ENCODE measurements at regions not wholly inside any gene's neighbourhood (a gene's known extent, or its start where the extent isn't known, plus 50 kb on each side); places are given as distances from the start of the nearest gene placed in this dataset.
"Not testable (repeated sequence)": the region's sequence is repeated elsewhere in the genome, so short reads cannot be mapped to it uniquely, and the experiment has no call there.

DNA sequence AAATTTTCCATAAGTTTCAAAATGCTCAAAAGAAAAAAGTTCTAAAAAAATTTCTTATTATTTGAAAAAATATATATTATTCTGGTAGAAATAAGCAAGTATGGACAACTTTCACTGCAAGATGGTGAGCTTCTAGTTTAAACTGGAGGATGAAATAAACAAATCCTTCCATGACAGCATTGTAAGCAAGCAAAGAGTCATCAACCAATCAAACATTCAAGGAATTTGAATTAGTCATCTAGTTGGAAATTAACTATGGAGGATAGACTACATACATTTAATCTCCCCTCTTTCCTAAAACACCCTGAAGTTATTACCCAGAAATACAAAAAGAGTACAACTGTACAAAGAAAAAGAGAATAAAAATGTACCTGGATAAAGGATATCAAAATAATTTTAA, 51.0 kb upstream of the IRX5 start:
- no peak for DNase-seq

DNA sequence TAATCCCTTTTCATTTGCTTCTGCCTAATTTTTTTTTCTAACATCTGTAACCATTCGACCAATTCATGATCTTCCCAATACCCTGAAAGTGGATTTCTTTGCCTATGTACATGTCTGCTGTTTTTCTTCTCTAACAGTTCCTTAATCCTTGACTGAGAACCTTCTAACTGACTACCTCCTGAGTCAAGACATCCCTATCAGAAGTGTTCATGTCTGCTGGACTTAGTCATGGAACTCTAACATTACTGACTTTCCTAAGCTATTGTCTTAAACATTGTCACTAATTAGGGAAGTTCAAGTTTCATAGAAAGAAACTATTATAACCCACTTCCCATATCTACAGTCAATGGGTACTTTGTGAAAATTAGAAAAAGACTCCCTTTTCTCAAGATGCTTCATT, 52.4 kb upstream of the IRX5 start:
- no peak for DNase-seq

DNA sequence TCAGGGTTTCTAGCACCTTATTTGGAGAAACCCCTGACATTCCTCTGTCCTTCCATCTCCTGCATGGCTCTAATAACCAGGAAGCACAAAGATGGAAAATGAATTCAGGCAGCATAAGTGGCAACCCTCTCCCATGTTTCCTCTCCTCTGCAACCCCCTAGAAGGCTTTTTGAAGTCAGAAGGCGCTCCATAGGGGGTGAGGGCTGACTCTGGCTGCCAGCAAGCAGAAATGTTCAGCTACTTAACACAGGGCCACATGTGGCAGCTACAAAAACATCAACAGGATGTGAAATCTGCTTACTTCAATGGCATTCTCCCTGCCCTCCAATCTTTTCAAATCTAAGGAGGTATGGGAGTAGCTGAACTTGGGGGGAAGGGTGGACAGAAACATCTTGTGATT, 55.2 kb upstream of the IRX5 start:
- no peak for DNase-seq

DNA sequence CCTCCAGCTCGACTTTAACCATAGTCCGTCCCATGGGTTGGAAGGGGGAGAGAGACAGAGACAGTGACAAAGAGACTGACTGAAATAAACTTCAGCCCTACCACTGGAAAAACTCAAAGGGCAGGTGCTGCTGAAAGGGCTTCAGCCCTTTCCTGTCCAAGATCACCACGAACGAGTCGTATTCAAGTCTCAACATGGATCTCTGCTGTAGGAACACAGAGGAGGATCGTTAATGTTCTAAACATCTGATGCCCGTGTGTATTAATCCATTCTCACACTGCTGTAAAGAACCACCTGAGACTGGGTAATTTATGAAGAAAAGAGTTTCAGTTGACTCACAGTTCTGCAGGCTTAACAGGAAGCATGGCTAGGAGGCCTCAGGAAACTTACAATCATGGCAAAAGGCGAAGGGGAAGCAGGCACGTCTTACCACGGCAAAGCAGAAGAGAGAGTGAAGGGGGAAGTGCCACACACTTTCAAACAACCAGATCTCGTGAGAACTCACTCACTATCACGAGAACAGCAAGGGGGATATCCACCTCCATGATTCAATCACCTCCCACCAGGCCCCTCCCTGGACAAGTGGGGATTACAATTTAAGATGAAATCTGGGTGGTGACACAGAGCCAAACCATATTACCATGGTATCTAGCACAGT, 56.8 kb upstream of the IRX5 start:
- not testable (repeated sequence) for DNase-seq

DNA sequence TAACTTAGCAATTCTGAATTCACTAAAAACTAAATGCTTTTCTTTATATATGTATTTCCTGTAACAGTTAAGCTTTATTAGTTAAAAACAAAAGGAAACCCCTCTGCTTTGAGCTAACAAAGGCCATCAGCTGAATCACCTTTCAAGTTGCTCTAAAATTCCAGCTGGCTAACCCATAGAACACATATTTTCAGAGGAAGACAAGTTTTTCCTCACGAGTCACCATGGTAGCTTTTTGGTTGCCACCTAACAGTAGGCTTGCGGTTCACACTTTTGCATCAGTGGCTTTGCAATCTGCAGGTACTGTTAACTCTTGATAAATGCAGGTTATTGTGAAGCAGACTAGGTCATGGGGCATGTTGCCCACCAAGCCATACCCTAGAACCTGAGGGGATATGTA, 57.6 kb upstream of the IRX5 start:
- no peak for DNase-seq

DNA sequence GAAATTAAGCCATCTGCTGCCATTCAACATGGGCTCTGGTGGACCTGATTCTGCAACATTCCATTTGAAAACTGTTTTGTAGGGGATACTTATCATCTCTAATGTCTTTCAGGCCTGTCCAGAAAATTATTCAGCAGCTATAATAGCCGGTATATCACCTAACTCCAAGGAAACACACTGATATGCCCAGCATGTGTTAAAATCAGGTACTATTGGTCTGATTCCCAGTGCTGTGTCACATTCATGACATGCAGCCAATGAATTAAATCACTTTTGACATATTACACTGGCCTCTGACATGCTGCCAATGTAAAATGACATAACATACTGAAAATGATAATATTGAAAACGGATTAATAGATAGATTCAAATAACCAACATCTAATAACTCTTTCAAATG, 60.5 kb upstream of the IRX5 start:
- DNase-seq = no peak

DNA sequence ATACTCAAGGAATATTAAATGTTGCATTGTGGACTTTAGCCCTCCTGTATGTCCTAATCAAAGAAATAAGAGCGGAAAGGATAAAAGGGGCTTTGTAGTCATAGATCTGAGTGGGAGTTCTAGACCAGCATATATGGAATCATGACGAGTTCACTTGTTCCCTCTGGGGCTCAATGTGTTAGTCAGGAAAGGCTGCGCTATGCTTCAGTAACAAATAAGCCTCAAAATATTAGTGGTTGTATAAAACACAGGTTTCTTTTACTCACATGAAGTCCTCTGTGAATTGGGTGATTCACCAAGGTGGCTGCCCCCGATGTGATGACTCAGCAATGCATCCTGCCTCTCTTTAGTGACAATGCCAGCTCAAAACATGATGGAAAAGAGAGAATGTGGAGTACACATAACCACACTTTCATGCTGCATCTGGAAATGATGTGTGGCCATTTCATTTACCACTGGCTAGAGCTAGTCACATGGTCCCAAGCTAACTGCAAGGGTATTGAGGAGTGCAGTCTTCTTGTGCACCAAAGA, 63.3 kb upstream of the IRX5 start:
- DNase-seq = no peak

DNA sequence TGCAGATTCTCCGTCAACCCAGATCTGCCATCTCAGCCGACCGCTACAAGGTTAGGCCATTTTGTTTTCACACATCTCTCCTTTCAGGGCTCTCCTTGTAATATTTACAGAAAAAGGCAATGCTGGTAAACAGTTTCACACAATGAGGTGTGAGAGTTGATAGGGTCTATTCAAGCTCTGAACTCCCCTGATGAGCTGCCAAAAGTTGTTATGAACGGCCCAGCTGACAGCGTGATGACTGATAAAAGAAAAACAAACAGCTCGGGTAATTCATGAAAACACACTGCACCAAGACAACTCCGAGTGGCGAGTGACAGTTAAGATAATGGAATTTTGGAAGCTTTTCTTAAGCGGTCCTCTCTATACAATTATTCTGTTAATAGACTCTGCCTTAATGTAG, 68.1 kb upstream of the IRX5 start:
- DNase-seq = no peak

DNA sequence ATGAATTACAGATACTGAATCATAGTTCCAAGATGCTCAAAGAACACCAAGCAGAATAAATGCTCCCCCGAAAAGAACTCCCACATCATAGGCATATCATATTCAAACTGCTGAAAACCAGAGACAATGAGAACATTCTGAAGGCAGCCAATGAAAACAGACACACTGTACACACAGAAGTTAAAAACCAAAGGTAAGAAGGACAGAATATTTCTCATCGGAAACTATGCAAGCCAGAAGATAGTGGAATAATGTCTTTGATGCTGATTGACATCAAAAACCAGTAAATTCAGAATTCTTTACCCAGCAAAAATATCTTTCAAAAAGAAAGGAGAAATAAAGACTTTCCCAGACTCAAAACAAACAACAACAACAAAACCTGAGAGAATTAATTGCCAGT, 73.8 kb upstream of the IRX5 start:
- DNase-seq = peak; percentile 6

DNA sequence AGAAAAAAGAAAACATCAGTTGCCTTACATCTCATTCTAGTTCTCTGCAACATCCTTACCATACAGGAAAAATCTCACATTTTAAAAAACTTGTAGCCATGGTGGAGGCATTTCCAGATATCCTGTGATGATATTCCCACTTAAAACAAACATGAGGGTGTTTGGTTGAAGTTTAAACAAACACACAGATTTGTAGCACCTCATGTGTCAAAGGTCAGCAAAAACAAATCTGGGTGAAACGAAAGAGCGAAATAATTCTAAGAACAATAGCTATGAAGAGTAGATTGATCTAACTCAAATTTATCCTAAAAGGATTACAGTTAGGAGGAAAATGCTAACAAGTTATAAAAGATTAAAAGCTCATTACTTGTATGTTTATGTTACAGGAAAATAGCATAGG, 83.1 kb upstream of the IRX5 start:
- DNase-seq = no peak

DNA sequence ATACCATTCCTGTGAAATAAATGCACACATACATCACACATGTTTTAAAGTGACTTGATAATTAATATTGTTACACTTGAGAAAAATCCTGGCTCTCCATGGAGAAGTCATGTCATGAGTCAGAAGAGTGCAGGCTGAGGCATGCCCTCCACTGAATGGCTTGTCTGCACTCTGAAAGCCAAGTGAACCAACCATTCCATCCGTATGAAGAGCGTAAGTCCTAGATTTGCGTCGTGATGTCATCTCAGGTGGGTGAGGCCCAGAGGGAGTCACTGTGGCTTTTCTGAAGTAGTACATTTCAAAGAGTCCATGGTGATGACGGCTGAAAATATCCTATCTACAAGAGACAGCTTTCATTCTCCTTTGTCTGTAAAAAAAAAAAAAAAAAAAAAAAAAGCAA, 83.5 kb upstream of the IRX5 start:
- DNase-seq = peak; percentile 29

DNA sequence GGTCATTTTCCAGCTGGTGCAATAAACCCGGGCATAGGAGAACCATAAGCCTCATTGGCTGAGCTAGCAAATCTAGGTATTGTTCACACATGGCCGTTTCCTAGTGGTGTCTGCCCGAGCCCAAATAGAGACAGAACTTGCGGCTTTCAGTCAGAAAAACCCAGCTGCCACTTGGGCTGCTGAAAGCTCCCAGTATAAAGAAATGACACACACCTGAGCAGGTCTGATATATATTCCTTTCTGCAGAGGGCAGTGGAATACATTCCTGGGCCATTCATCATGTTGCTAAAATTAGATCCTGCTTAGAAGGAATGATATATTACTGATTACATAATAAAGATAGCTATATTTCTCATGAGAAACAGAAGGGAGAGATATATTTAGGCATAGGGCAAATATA, 83.9 kb upstream of the IRX5 start:
- DNase-seq = peak; percentile 14

DNA sequence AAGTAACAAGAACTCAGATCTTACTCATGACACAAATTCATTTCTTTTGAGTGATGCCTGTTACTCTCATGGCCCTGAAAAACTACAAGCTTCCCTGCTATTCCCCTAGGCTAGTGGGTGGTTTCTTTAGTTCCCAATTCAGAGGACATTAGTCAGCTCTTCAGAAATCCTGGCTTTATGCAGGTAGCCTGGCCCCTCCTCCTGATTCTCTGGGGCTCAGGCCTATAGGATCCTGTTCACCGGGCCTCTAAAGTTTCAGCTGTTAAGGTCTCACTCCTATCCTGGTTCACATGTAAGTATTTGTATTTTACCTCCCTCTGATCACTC, 87.3 kb upstream of the IRX5 start:
- no peak for DNase-seq

DNA sequence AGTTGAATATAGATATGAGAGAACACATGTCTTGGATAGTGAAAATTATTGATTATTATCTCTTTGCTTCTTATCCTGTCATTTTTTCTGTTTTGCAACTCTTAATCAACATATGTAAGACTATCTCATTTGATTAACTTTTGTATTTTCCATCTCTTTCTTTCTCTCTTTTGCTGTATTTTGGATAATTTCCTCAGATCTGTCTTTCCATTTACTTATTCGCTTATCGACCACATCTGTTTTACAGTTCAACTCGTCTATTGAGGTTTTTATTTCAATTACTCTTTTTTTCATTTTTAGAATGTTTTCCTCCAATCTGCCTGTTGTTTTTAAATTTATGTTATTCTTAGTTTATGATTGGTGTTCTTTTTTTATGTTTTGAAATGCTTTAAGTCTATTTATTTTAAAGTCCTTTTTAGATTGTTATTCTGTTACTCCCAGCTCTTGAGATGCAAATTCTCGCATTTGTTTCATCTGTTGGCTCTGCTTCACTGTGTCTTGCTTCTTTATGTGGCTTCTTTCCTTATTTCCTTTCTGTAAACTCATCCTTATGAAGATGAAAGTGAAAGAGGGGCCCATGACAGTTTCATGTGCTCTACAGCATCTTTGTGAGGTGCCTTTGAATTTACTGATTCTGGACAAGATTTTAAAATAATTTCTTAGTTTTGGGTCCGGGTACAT, 87.8 kb upstream of the IRX5 start:
- no peak for DNase-seq

DNA sequence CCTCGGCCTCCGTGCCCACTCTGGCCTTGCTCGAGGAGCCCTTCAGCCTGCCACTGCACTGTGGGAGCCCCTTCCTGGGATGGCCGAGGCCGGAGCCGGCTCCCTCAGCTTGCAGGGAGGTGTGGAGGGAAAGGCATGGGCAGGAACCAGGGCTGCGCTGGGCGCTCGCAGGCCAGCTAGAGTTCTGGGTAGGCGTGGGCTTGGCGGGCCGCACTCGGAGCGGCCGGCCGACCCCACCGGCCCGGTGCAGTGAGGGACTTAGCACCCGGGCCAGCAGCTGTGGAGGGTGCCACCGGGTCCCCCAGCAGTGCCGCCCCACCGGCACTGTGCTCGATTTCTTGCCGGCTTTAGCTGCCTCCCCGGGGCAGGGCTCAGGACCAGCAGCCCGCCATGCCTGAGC, 101.0 kb upstream of the IRX5 start:
- DNase-seq = no peak

DNA sequence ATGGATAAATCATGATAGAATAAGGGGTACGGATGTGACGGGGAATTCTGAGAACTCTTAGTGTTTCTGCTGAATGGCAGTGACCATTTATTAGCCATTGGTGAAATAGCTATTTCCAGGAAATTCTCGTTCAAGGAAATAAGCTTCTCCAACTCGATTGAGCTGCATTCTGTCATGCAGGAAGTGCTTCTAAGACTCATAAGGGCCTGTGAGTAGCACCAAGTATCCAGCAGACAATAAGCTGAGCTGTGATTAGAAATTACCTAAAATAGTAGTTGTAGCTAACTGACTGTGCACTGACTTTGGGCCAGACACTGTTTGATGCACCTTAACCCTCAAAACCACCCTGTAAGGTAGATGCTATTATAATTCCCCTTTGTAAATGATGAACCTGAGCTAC, 107.8 kb upstream of the IRX5 start:
- no peak for DNase-seq

DNA sequence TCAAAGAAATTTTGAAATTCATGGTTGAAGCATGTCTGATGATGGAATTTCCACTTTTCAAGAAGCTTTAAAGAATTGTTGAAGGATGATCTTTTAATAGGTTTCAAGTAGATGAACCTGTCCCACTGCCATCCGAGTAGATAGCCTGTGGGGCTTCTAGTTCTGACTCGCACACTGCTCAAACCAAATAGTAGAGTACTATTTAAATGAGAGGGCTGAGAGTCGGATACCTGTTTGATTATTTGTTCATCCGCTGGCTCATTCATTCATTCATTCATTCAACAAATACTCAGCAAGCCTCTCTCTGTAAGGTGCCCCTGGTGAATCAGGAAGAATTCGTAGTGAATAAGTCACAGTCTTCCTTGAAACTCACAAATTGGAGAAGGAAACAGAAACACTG, 108.2 kb upstream of the IRX5 start:
- no peak for DNase-seq

DNA sequence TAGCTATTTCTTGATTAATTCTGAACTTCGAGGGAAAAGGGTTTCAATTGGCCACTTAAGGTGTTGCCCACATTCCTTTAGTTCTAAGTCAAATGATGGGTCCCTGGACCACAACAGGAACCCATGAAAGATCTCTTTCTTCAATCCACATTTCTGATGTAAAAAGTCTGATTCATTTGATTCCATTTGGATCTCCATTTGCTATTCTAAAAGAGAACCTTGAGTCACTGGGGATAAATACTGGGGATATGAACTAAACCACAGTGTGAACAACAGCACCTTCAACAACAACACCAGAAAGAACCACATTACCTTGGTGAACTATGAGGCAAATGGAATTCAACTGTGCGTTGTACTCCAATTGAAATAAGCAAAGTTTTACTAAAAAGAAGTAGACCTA, 108.9 kb upstream of the IRX5 start:
- no peak for DNase-seq

DNA sequence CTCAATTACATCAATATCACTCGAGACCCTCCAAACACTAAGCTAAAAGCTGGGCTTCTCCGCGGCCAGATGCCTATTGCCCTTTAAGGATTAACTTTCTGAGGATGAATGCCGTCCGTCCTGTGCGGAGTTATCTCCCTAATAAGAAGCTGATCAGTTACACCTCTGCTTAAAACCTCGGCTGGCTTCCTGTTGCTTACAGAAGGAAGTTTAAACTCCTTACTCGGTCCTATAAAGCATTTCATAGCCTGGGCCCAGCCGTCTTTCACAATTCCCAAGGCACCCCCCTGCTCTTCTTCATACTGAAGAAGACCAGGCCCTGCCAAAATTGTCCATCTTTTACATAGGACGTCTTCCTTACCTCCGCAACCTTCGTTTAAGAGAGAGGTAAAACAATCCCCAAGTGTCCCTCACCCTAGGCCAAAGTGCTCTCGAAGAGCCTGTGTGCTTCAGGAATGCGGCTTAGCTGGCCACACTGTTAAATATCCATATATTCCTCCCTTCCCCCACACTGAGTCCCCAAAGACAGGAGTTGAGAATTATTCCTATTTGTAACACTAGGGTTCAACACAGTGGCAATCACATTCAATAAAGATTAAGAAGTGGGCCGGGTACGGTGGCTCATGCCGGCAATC, 112.6 kb upstream of the IRX5 start:
- DNase-seq = no peak

DNA sequence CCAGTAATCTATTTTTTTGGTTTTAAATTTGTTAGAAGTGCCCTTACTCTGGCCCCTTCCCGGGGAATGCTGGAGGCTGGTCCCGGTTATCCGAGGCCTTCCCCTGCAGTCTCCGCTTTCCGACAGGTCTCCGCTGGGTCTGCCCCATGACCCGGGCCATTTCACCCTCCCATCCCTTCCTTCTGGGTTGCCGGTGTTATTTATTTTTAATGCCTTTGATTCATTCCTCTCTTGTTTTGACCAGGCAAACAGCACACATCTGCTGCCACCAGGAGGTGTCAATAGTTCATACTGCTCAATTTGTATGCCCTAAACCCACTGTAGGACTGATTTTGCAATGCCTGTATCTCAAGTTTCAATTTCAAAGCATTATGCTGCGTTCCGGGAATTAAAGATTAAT, 113.2 kb upstream of the IRX5 start:
- DNase-seq = peak; percentile 58

DNA sequence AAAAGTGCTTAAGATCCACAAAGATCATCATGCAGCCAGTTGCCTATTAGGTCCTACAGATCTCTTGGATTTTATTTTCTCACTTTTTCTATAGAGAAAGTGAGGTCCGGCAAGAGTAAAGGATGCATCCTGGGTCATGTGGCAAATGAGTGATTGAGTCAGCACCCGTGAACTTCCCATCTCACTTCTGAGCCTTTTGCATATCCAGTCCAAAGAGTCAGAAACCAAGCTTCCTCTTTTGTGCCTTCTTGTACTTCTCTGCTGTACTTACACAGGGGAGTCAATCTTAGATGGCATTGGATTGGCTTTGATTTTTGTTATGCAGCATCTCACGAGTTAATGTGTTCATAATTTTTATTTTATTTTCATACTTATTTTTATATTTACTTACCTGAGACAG, 114.2 kb upstream of the IRX5 start:
- no peak for DNase-seq

DNA sequence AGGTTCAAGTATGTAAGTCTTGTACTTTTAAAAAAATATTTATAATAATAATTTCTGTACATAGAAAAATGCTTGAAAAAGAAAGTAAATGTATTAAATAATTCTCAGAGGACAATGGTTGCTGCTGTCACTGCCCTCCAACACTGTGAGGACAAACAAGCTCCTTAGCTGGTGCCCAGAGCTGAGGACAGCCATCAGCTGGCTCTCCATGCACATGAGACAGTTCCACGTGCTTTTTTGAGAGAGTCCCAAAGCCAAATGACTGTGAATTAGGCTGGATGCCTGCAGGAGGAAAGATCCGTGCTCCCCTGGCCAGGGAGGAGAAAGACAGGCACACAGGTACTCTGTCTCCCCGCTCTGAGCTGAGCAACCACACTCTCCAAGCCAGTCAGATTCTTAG, 115.5 kb upstream of the IRX5 start:
- DNase-seq = no peak

DNA sequence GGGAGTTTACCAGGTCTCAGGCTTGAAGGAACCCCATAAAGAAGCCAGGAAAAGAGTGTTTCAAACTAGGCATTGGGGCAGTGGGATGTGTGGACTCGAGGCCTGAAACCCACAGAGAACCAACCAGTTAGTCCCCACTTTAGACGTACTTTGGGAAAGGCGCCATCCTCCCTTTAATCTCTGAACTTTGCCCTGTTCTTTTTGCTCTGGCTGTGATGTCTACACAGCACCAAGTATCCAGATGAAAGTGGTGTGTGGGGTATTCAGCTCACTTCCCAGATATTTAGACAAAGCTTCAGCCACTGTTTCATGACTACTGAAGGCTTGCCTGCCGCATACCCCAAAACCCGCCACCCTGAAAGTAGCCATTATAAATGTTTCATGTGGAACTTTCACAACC, 116.9 kb upstream of the IRX5 start:
- no peak for DNase-seq

DNA sequence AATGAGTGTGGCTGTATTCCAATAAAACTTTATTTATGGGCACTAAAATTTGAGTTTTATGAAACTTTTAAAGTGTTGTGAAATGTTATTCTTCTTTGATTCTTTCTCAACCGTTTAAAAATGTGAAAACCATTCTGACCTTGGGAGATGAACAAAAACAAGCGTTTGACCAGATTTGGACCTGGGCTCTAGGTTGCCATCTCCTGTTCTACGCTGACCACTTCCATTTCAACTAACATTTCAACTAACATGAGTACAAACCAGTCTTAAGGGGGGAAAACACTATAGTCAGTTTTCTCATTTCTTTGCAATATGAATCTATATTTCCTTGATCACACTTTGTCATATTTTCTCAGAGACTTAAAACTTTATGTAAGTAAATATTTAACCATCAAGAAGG, 118.4 kb upstream of the IRX5 start:
- DNase-seq = peak; percentile 4

DNA sequence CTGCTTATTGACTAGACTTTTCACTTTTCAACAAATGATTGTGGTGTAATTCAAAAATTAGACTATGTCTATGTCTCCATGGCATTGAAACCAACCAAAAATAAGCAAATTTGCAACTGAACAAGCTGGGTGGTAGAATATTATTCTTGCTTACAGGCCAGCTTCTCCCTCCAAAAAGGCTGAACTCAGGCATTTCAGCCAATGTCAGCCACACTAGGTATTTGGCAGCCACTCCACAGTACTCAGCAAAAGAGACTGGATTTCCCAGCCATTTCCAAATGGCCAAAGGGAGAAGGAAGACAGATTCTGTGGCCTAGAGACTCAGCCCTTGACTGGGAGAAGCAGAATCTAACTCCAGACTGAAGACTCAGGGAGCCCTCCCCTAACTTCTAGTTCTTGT, 121.8 kb upstream of the IRX5 start:
- no peak for DNase-seq

Data from DMS53 (cell line).